H1 (cell line): ENCODE measurements at regions not wholly inside any gene's neighbourhood (a gene's known extent, or its start where the extent isn't known, plus 50 kb on each side); places are given as distances from the start of the nearest gene placed in this dataset.

Source experiments
- CHD2 ChIP-seq: IDR thresholded peaks from 2 replicates; pipeline ENCODE4 v1.6.1; 2012; ENCODE audit warnings: low read length, improper control_type of control experiment
- CHD7 ChIP-seq: fragments of 300-600 bp; sonication (generic); IDR thresholded peaks from 2 replicates; pipeline ENCODE4 v1.7.1; 2012; ENCODE audit warnings: low read length, moderate library complexity, mild to moderate bottlenecking, inconsistent platforms; ENCODE audit not compliant: insufficient replicate concordance
- GTF2F1 ChIP-seq: IDR thresholded peaks from 2 replicates; pipeline ENCODE4 v1.6.1; 2012; ENCODE audit warnings: low read depth, low read length, improper control_type of control experiment, borderline replicate concordance
- HDAC2 ChIP-seq, 2 experiments: fragments of 300-600 bp in 1 of 2; sonication (generic) in 1 of 2; IDR thresholded peaks; 2 replicates each; pipeline ENCODE4 v1.6.1; 2011 to 2012; ENCODE audit warnings: low read depth in 2 of 2, low read length in 2 of 2, mild to moderate bottlenecking in 2 of 2, moderate library complexity in 2 of 2, borderline replicate concordance in 1 of 2, inconsistent platforms in 1 of 2
- JUND ChIP-seq: IDR thresholded peaks from 2 replicates; pipeline ENCODE4 v1.6.1; 2011; ENCODE audit warnings: mild to moderate bottlenecking, improper control_type of control experiment, low read length
- KDM4A ChIP-seq: IDR thresholded peaks from one replicate; pipeline ENCODE4 v1.7.1; 2012; ENCODE audit warnings: low read depth, mild to moderate bottlenecking, moderate library complexity, low read length, inconsistent platforms; ENCODE audit not compliant: severe bottlenecking
- POU5F1 ChIP-seq: IDR thresholded peaks from 2 replicates; pipeline ENCODE4 v1.6.1; 2011; ENCODE audit warnings: low read depth, mild to moderate bottlenecking, low read length, moderate library complexity
- SAP30 ChIP-seq: fragments of 300-600 bp; sonication (generic); IDR thresholded peaks from 2 replicates; pipeline ENCODE4 v1.7.1; 2012; ENCODE audit warnings: low read length, moderate library complexity, mild to moderate bottlenecking, inconsistent platforms; ENCODE audit not compliant: insufficient read depth, insufficient replicate concordance
- SIN3A ChIP-seq, 2 experiments: IDR thresholded peaks in 1 of 2; conservative IDR thresholded peaks in 1 of 2; 2 replicates each; pipeline ENCODE4 v1.6.1; 2011 to 2012; ENCODE audit warnings: low read length in 2 of 2, improper control_type of control experiment in 1 of 2, low read depth in 1 of 2, mild to moderate bottlenecking in 1 of 2
- SUZ12 ChIP-seq: fragments of 200-600 bp; sonication (generic); IDR thresholded peaks from 2 replicates; pipeline ENCODE4 v1.6.1; 2012; ENCODE audit warnings: mild to moderate bottlenecking, inconsistent platforms, low read length, moderate library complexity, mixed read lengths

GRCh38 chr6:167762259-167762962 is 64.3 kb upstream of the AFDN start (continued):
- no peak for TF ChIP-seq CHD7
- TF ChIP-seq POU5F1, result no peak
- no peak for TF ChIP-seq SAP30
- TF ChIP-seq CHD2, result no peak
- no peak for TF ChIP-seq GTF2F1
- TF ChIP-seq JUND, result no peak
- TF ChIP-seq KDM4A, result no peak
- TF ChIP-seq SIN3A (conservative IDR thresholded peaks at IDR 0.05 in 1 of 2, IDR thresholded peaks at IDR 0.05 in 1 of 2; ENCODE audit: low read depth in 1 of 2, low read length in 2 of 2), result no peak
- no peak for TF ChIP-seq HDAC2 (IDR thresholded peaks at IDR 0.05; ENCODE audit: borderline replicate concordance in 1 of 2, low read depth in 2 of 2, low read length in 2 of 2)
- no peak for TF ChIP-seq SUZ12
